Neural progenitor cell (in vitro differentiated cells): ENCODE measurements at regions not wholly inside any gene's neighbourhood (a gene's known extent, or its start where the extent isn't known, plus 50 kb on each side); places are given as distances from the start of the nearest gene placed in this dataset.

Experiments
- EZH2phosphoT487 ChIP-seq: fragments of 200-600 bp; sonication (generic); IDR thresholded peaks from 2 replicates; pipeline ENCODE4 v1.6.1; 2017; ENCODE audit warnings: antibody characterized with exemption
- TF ChIP-seq, protein P1 (sequence below): fragments of 200-600 bp; sonication (generic); IDR thresholded peaks from 2 replicates; pipeline ENCODE4 v1.5.1; 2017; ENCODE audit warnings: antibody characterized with exemption, mild to moderate bottlenecking

DNA sequence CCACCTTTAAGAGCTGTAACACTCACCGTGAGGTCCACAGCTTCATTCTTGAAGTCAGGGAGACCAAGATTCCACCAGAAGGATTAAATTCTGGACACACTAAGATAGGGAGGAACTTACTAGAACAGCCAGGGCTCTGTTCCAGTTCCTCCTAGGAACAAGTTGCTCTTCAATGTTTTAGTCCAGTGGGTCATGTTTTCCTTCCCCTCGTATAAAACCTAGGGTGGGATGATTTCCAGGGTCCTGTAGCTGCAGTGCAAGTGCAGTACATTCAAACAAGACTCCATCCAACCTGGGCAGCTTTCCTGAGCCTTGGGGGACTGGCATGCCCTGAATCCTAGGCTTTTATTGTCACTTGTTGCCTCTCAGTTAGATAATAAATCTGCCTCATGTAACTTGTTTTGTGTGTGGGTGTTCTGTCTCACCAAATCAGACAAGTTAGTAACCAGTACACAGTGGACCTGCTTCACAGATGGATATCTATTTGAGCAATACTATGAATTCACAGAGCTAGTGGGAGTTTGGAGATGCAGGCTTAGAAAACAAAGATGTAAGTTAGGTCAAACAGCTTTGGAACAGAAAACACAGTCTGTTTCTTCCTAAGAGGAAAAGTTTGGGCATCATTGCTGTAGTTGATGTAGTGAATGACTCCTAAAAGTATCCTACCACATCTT is 405.6 kb downstream of the GABRG2 start:
- no peak for TF ChIP-seq EZH2phosphoT487
- TF ChIP-seq, protein P1, sequence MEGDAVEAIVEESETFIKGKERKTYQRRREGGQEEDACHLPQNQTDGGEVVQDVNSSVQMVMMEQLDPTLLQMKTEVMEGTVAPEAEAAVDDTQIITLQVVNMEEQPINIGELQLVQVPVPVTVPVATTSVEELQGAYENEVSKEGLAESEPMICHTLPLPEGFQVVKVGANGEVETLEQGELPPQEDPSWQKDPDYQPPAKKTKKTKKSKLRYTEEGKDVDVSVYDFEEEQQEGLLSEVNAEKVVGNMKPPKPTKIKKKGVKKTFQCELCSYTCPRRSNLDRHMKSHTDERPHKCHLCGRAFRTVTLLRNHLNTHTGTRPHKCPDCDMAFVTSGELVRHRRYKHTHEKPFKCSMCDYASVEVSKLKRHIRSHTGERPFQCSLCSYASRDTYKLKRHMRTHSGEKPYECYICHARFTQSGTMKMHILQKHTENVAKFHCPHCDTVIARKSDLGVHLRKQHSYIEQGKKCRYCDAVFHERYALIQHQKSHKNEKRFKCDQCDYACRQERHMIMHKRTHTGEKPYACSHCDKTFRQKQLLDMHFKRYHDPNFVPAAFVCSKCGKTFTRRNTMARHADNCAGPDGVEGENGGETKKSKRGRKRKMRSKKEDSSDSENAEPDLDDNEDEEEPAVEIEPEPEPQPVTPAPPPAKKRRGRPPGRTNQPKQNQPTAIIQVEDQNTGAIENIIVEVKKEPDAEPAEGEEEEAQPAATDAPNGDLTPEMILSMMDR, result no peak
